ENCODE measurements at regions not wholly inside any gene's neighbourhood (a gene's known extent, or its start where the extent isn't known, plus 50 kb on each side); places are given as distances from the start of the nearest gene placed in this dataset.

DNA sequence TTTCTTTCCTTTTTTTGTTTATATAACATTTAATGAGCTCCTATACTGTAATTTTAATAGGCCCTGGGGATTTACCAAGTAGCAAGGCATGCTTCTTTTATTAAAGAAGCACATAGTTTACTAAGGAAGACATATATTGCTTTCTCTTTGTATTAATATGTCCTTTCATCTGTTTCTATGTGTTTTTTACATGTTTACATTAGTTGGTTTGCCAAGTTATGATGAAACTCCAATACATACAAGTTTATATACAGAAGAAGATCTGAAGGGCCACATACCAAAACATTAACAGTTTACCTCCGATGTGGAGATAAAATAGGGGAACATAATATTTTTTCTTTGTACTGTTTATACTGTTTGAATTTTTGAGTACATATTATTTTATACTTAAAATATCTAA is 100.9 kb downstream of the LACC1 start:
- FAIRE-seq, result no peak
- H3K27ac ChIP-seq (ENCODE audit: low read depth in 2 of 2, low read length in 2 of 2), result no peak overlapping the region

DNA sequence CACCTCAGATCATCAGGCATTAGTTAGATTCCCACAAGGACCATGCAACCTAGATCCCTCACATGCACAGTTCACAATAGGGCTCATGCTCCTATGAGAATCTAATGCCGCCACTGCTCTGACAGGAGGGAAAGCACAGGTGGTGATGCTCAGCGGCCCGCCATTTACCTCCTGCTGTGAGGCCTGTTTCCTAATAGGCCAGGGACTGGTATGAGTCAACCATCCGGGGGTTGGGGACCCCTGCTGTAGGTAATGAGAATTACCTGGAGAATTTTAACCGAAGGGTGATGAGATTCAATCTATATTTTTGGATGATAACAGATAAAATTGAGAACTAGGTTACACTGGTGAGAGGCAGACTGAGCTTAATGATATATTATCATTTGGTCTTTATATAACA is 101.4 kb downstream of the LACC1 start:
- Histone ChIP-seq H3K9me3 (ENCODE audit: control insufficient read depth in 2 of 3, insufficient read depth in 1 of 3, low read length in 3 of 3) (no peaks in the 10 kb centered on the region), H3K27ac (ENCODE audit: low read depth in 2 of 2, low read length in 2 of 2) (no peak overlapping the region), H3K4me3 (ENCODE audit: low read length in 3 of 3) (no peak overlapping the region), H3K36me3 (ENCODE audit: control insufficient read depth in 2 of 3, insufficient read depth in 3 of 3, low read length in 3 of 3) (no peaks in the 10 kb centered on the region), H3K9ac (ENCODE audit: low read length in 3 of 3) (no peak overlapping the region), H3K27me3 (ENCODE audit: control insufficient read depth, insufficient read depth, low read length) (no peaks in the 10 kb centered on the region), H3K4me1 (ENCODE audit: control insufficient read depth in 2 of 3, insufficient read depth in 2 of 3, low read depth in 1 of 3, low read length in 3 of 3) (peaks cover 0 to 4% (median 3%) of the 10 kb centered on the region in 3 donors)
- no peak for DNase-seq
- no peak for TF ChIP-seq CTCF (IDR thresholded peaks at IDR 0.05; ENCODE audit: borderline replicate concordance, extremely low read depth, insufficient read depth)
- intact Hi-C loops (cut with DNase I), result no loop called here
- FAIRE-seq, result no peak

More for the DNA sequence above, 100.9 kb downstream of the LACC1 start:
- Histone ChIP-seq H3K9ac (ENCODE audit: low read length in 3 of 3) (no peak overlapping the region), H3K4me1 (ENCODE audit: control insufficient read depth in 2 of 3, insufficient read depth in 2 of 3, low read depth in 1 of 3, low read length in 3 of 3) (peaks cover 0 to 3% (median under 1%) of the 10 kb centered on the region in 3 donors), H3K36me3 (ENCODE audit: control insufficient read depth in 2 of 3, insufficient read depth in 3 of 3, low read length in 3 of 3) (no peaks in the 10 kb centered on the region), H3K27me3 (ENCODE audit: control insufficient read depth, insufficient read depth, low read length) (no peaks in the 10 kb centered on the region), H3K9me3 (ENCODE audit: control insufficient read depth in 2 of 3, insufficient read depth in 1 of 3, low read length in 3 of 3) (no peaks in the 10 kb centered on the region), H3K4me3 (ENCODE audit: low read length in 3 of 3) (no peak overlapping the region)
- TF ChIP-seq CTCF (IDR thresholded peaks at IDR 0.05; ENCODE audit: borderline replicate concordance, extremely low read depth, insufficient read depth), result no peak
- intact Hi-C loops (cut with DNase I), result no loop called here
- DNase-seq, result no peak

DNA sequence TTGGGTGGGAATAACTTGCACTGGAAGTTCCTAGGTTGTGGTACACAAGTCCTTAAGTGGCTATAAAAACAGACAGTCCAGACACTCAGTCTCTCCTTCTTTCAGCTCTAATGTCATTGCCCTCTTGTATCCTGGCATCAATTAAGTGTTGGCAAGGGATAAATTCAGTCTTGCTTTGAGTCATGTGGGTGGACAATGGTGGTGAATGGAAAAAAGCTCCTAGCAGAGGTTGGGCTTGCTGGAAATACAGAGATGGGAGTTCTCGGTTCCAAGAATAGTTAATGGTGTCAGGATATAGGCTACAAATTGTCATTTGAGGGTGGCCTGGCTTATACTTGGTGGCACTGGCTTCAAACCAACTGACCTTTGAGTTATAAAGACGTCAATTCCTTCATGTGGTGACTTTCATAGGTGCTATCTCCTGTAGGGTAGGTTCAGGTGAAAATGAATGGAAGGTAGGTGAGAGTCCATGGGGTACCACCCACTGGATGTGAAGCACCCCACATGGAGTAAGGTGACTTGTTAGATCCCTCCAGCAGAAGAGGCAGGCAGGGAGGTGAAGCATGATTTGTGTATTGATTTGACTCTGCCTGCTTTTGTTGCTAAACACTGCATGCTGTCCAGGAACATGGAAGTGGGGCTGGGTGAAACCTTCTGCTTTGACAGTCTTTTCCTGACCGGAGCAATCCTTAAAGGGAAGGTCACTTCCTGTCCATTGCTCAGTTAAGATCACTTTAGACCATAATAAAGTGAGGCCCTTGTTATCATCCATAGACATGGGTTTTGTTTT is 102.0 kb downstream of the LACC1 start:
- Histone ChIP-seq H3K9ac (ENCODE audit: low read length in 3 of 3) (no peak overlapping the region), H3K9me3 (ENCODE audit: control insufficient read depth in 2 of 3, insufficient read depth in 1 of 3, low read length in 3 of 3) (no peaks in the 10 kb centered on the region), H3K4me3 (ENCODE audit: low read length in 3 of 3) (no peak overlapping the region), H3K27ac (ENCODE audit: low read depth in 2 of 2, low read length in 2 of 2) (no peak overlapping the region), H3K27me3 (ENCODE audit: control insufficient read depth, insufficient read depth, low read length) (no peaks in the 10 kb centered on the region), H3K4me1 (ENCODE audit: control insufficient read depth in 2 of 3, insufficient read depth in 2 of 3, low read depth in 1 of 3, low read length in 3 of 3) (peaks cover 0 to 8% (median 3%) of the 10 kb centered on the region in 3 donors), H3K36me3 (ENCODE audit: control insufficient read depth in 2 of 3, insufficient read depth in 3 of 3, low read length in 3 of 3) (no peaks in the 10 kb centered on the region)
- no peak for FAIRE-seq
- TF ChIP-seq CTCF (IDR thresholded peaks at IDR 0.05; ENCODE audit: borderline replicate concordance, extremely low read depth, insufficient read depth), result no peak
- intact Hi-C loops (cut with DNase I), result no loop called here
- no peak for DNase-seq

Measured in kidney (tissue), 13 donors.